H1 (cell line): ENCODE measurements at regions not wholly inside any gene's neighbourhood (a gene's known extent, or its start where the extent isn't known, plus 50 kb on each side); places are given as distances from the start of the nearest gene placed in this dataset.

Experiments used
- CTCF ChIA-PET: fragments of 300-600 bp; sonication (Branson Sonifier 250); formaldehyde crosslinking; loops from one replicate; lab custom pipeline; 2021; ENCODE audit not compliant: partially characterized antibody; lab: Charles Lee
- POLR2A ChIA-PET: fragments of 300-600 bp; sonication (Branson Sonifier 250); formaldehyde crosslinking; loops from one replicate; lab custom pipeline; 2021; ENCODE audit warnings: inconsistent platforms; ENCODE audit not compliant: partially characterized antibody; lab: Charles Lee
- DNase-seq, 2 experiments: peaks; one replicate each; pipeline versions ENCODE4 v3.0.0 to v3.0.0-alpha.2; 2010 to 2022; ENCODE audit warnings: low spot score in 2 of 2, low read depth in 1 of 2, mixed read lengths in 1 of 2
- FAIRE-seq: peaks from 2 replicates; lab custom pipeline; 2011; peaks lifted over from hg19 to GRCh38; lab: Jason Lieb, UNC
- H2AFZ ChIP-seq: 2 replicates; pipeline ENCODE4 v1.8.1; 2012; ENCODE audit warnings: low read length, inconsistent platforms
- H2AK5ac ChIP-seq: 2 replicates; pipeline ENCODE4 v1.6.1; 2013; ENCODE audit warnings: low read depth, low read length
- H2BK120ac ChIP-seq: replicated peaks from 2 replicates; pipeline ENCODE3; 2013; ENCODE audit warnings: low read depth, low read length, inconsistent platforms
- H2BK12ac ChIP-seq: 2 replicates; pipeline ENCODE4 v1.6.1; 2013; ENCODE audit warnings: low read depth, low read length
- H2BK15ac ChIP-seq: 2 replicates; pipeline ENCODE4 v1.6.1; 2013; ENCODE audit warnings: low read length
- H2BK20ac ChIP-seq: 2 replicates; pipeline ENCODE4 v1.6.1; 2013; ENCODE audit warnings: low read length
- H2BK5ac ChIP-seq: 2 replicates; pipeline ENCODE4 v1.6.1; 2013; ENCODE audit warnings: low read depth, low read length
- H3K14ac ChIP-seq: 2 replicates; pipeline ENCODE4 v1.6.1; 2013; ENCODE audit warnings: inconsistent platforms; ENCODE audit not compliant: insufficient read length
- H3K18ac ChIP-seq: 2 replicates; pipeline ENCODE4 v1.6.1; 2013; ENCODE audit warnings: low read length; ENCODE audit errors: extremely low read depth
- H3K23ac ChIP-seq: 2 replicates; pipeline ENCODE4 v1.6.1; 2013; ENCODE audit warnings: inconsistent platforms; ENCODE audit not compliant: insufficient read length
- H3K23me2 ChIP-seq: 2 replicates; pipeline ENCODE4 v1.6.1; 2013; ENCODE audit warnings: low read depth, low read length
- H3K27ac ChIP-seq: 2 replicates; pipeline ENCODE4 v1.6.1; 2011; ENCODE audit warnings: low read depth, low read length, inconsistent platforms
- H3K27me3 ChIP-seq, 4 experiments: replicated peaks in 1 of 4; 1 replicate in 1 of 4; 2 replicates in 3 of 4; pipeline versions ENCODE4 v1.6.1 to v1.8.1; 2011 to 2013; ENCODE audit warnings: low read length in 3 of 4, mild to moderate bottlenecking in 3 of 4, inconsistent platforms in 2 of 4, mixed read lengths in 2 of 4, moderate library complexity in 1 of 4; ENCODE audit not compliant: control insufficient read depth in 3 of 4, insufficient read depth in 3 of 4; ENCODE audit errors: extremely low read depth in 1 of 4
- H3K36me3 ChIP-seq, 4 experiments: 2 replicates each; pipeline versions ENCODE4 v1.6.1 to v1.8.1; 2011 to 2013; ENCODE audit warnings: mild to moderate bottlenecking in 4 of 4, low read length in 3 of 4, moderate library complexity in 2 of 4, control low read depth in 1 of 4, inconsistent platforms in 1 of 4; ENCODE audit not compliant: insufficient read depth in 4 of 4, control insufficient read depth in 2 of 4
- H3K4ac ChIP-seq: replicated peaks from 2 replicates; pipeline ENCODE3; 2013; ENCODE audit warnings: low read length, low read depth, mixed read lengths, inconsistent platforms; ENCODE audit not compliant: insufficient read length
- H3K4me1 ChIP-seq, 4 experiments: replicated peaks in 1 of 4; 1 replicate in 1 of 4; 2 replicates in 3 of 4; pipeline versions ENCODE4 v1.6.1 to v1.8.1; 2011 to 2013; ENCODE audit warnings: low read length in 3 of 4, inconsistent platforms in 2 of 4, mixed read lengths in 1 of 4; ENCODE audit not compliant: insufficient read depth in 4 of 4, control insufficient read depth in 3 of 4
- H3K4me2 ChIP-seq, 2 experiments: 2 replicates each; pipeline versions ENCODE4 v1.6.1 to v1.8.1; 2011 to 2013; ENCODE audit warnings: low read depth in 2 of 2, low read length in 2 of 2, control low read depth in 1 of 2, inconsistent platforms in 1 of 2, mild to moderate bottlenecking in 1 of 2; ENCODE audit not compliant: insufficient read depth in 1 of 2
- H3K4me3 ChIP-seq, 4 experiments: fragments of 200-600, 300-600 bp in 1 of 4; sonication (generic), shearing (Covaris generic), sonication (Bioruptor Twin) in 1 of 4; 2 replicates each; pipeline versions ENCODE4 v1.5.1 to v1.8.1; 2011 to 2016; ENCODE audit warnings: low read length in 4 of 4, low read depth in 3 of 4, control low read depth in 2 of 4, inconsistent platforms in 2 of 4, mild to moderate bottlenecking in 2 of 4, mixed read lengths in 1 of 4, moderate library complexity in 1 of 4; ENCODE audit not compliant: insufficient read depth in 2 of 4; ENCODE audit errors: extremely low read depth in 1 of 4
- H3K56ac ChIP-seq: replicated peaks from 2 replicates; pipeline ENCODE3; 2013; ENCODE audit warnings: low read depth, mild to moderate bottlenecking, mixed read lengths, low read length, inconsistent platforms; ENCODE audit not compliant: insufficient read length
- H3K79me1 ChIP-seq: 2 replicates; pipeline ENCODE4 v1.6.1; 2013; ENCODE audit warnings: low read depth, low read length, control low read depth
- H3K79me2 ChIP-seq, 2 experiments: 2 replicates each; pipeline versions ENCODE4 v1.6.1 to v1.8.1; 2012 to 2013; ENCODE audit warnings: low read length in 2 of 2, mild to moderate bottlenecking in 2 of 2, inconsistent platforms in 1 of 2; ENCODE audit not compliant: insufficient read depth in 2 of 2, control insufficient read depth in 1 of 2
- H3K9ac ChIP-seq, 4 experiments: replicated peaks in 1 of 4; 1 replicate in 1 of 4; 2 replicates in 3 of 4; pipeline versions ENCODE4 v1.6.1 to v1.8.1; 2011 to 2013; ENCODE audit warnings: low read depth in 3 of 4, low read length in 3 of 4, control low read depth in 2 of 4, mild to moderate bottlenecking in 2 of 4, moderate library complexity in 2 of 4, inconsistent platforms in 1 of 4; ENCODE audit errors: extremely low read depth in 1 of 4
- H3K9me3 ChIP-seq, 2 experiments: 2 replicates each; pipeline versions ENCODE4 v1.6.1 to v1.8.1; 2012 to 2013; ENCODE audit warnings: mild to moderate bottlenecking in 2 of 2, moderate library complexity in 2 of 2, control low read depth in 1 of 2, inconsistent platforms in 1 of 2, low read depth in 1 of 2, low read length in 1 of 2, mixed read lengths in 1 of 2; ENCODE audit not compliant: insufficient read depth in 2 of 2
- H4K20me1 ChIP-seq, 2 experiments: replicated peaks in 1 of 2; 2 replicates each; pipeline versions ENCODE3 to v1.8.1; 2011 to 2013; ENCODE audit warnings: inconsistent platforms in 2 of 2, low read length in 2 of 2, mild to moderate bottlenecking in 1 of 2; ENCODE audit not compliant: insufficient read depth in 2 of 2, control insufficient read depth in 1 of 2
- H4K5ac ChIP-seq: 2 replicates; pipeline ENCODE4 v1.6.1; 2013; ENCODE audit warnings: low read length, low read depth, mixed read lengths, inconsistent platforms; ENCODE audit not compliant: insufficient read length
- H4K8ac ChIP-seq: 2 replicates; pipeline ENCODE4 v1.8.0; 2013; ENCODE audit warnings: mild to moderate bottlenecking, moderate library complexity, low read length, inconsistent platforms; ENCODE audit not compliant: insufficient read depth; ENCODE audit errors: extremely low read depth
- H4K91ac ChIP-seq: replicated peaks from 2 replicates; pipeline ENCODE3; 2013; ENCODE audit warnings: low read length, mixed read lengths, inconsistent platforms; ENCODE audit not compliant: insufficient read length
- BCL11A ChIP-seq, 2 experiments: IDR thresholded peaks; one replicate each; pipeline ENCODE4 v1.6.1; 2011; ENCODE audit warnings: low read depth in 2 of 2, low read length in 2 of 2, mild to moderate bottlenecking in 2 of 2
- CHD1 ChIP-seq: IDR thresholded peaks from 2 replicates; pipeline ENCODE4 v1.6.1; 2012; ENCODE audit warnings: low read depth, low read length, improper control_type of control experiment
- GTF2F1 ChIP-seq: IDR thresholded peaks from 2 replicates; pipeline ENCODE4 v1.6.1; 2012; ENCODE audit warnings: low read depth, low read length, improper control_type of control experiment, borderline replicate concordance
- RBBP5 ChIP-seq: IDR thresholded peaks from 2 replicates; pipeline ENCODE4 v1.7.1; 2012; ENCODE audit warnings: low read depth, mild to moderate bottlenecking, inconsistent platforms, low read length, moderate library complexity, borderline replicate concordance
- RXRA ChIP-seq: IDR thresholded peaks from 2 replicates; pipeline ENCODE4 v1.6.1; 2011; ENCODE audit warnings: low read depth, mild to moderate bottlenecking, low read length, moderate library complexity; ENCODE audit not compliant: insufficient read depth
- SIN3A ChIP-seq, 2 experiments: IDR thresholded peaks in 1 of 2; conservative IDR thresholded peaks in 1 of 2; 2 replicates each; pipeline ENCODE4 v1.6.1; 2011 to 2012; ENCODE audit warnings: low read length in 2 of 2, improper control_type of control experiment in 1 of 2, low read depth in 1 of 2, mild to moderate bottlenecking in 1 of 2
- TAF7 ChIP-seq: optimal IDR thresholded peaks from 2 replicates; pipeline ENCODE3; 2011; ENCODE audit warnings: low read depth, mild to moderate bottlenecking, inconsistent platforms, low read length, moderate library complexity, borderline replicate concordance
- TCF12 ChIP-seq: IDR thresholded peaks from 2 replicates; pipeline ENCODE4 v1.6.1; 2011; ENCODE audit warnings: low read depth, mild to moderate bottlenecking, low read length
- WGBS, 2 experiments: shearing (Covaris generic) in 1 of 2; methylation state at CpG; one replicate each; pipeline versions ENCODE4 v1.1.6 to v1.1.7; 2013 to 2015; ENCODE audit warnings: low lambda C conversion rate in 2 of 2, mixed read lengths in 2 of 2, inconsistent platforms in 1 of 2, low coverage in 1 of 2, missing lambda C conversion rate in 1 of 2; ENCODE audit not compliant: insufficient replicate concordance in 2 of 2, insufficient coverage in 1 of 2, insufficient read length in 1 of 2; ENCODE audit errors: extremely low coverage in 1 of 2, missing lambda C conversion rate in 1 of 2; 5-methylcytosine and 5-hydroxymethylcytosine counted together

GRCh38 chr4:106695501-106696262, 327.1 kb upstream of the GIMD1 start:
- no peak overlapping the region for H4K91ac ChIP-seq
- no peaks in the 10 kb centered on the region for H3K27me3 ChIP-seq
- H3K36me3 ChIP-seq: no peaks in the 10 kb centered on the region
- no peak overlapping the region for H3K4ac ChIP-seq
- H4K8ac ChIP-seq: no peak overlapping the region
- H3K27ac ChIP-seq: no peak overlapping the region
- FAIRE-seq (no peak), DNase-seq (no peak)
- no peak overlapping the region for H3K9ac ChIP-seq
- H3K18ac ChIP-seq: no peak overlapping the region
- H2AK5ac ChIP-seq: no peak overlapping the region
- TF ChIP-seq RBBP5 (no peak), BCL11A (IDR thresholded peaks at IDR 0.05; ENCODE audit: low read depth in 2 of 2, low read length in 2 of 2) (no peak), TCF12 (no peak), TAF7 (no peak), CHD1 (no peak), GTF2F1 (no peak), SIN3A (conservative IDR thresholded peaks at IDR 0.05 in 1 of 2, IDR thresholded peaks at IDR 0.05 in 1 of 2; ENCODE audit: low read depth in 1 of 2, low read length in 2 of 2) (no peak), RXRA (no peak)
- no peaks in the 10 kb centered on the region for H3K23me2 ChIP-seq
- no peak overlapping the region for H2AFZ ChIP-seq
- CTCF ChIA-PET: interaction anchor here (0.9 kb wide), 1 partner anchor 121 kb away, joined by 3 read pairs; no protein-coding TSS in a partner anchor
- 83% methylated on average over 4 of the region's 4 CpGs; no CpG with 5 or more reads in 1 of the 2 experiments for WGBS, 2 experiments
- no peak overlapping the region for H2BK15ac ChIP-seq
- H4K20me1 ChIP-seq: no peaks in the 10 kb centered on the region
- H2BK5ac ChIP-seq: no peak overlapping the region
- H2BK120ac ChIP-seq: no peak overlapping the region
- no peak overlapping the region for H3K23ac ChIP-seq
- H3K14ac ChIP-seq: no peak overlapping the region
- H3K79me1 ChIP-seq: no peaks in the 10 kb centered on the region
- no peaks in the 10 kb centered on the region for H3K79me2 ChIP-seq
- no peak overlapping the region for H3K56ac ChIP-seq
- H3K4me1 ChIP-seq: no peaks in the 10 kb centered on the region
- H2BK20ac ChIP-seq: no peak overlapping the region
- no peak overlapping the region for H4K5ac ChIP-seq
- no peak overlapping the region for H3K4me2 ChIP-seq
- POLR2A ChIA-PET: no interaction called here
- H3K9me3 ChIP-seq: no peaks in the 10 kb centered on the region
- no peak overlapping the region for H3K4me3 ChIP-seq
- no peak overlapping the region for H2BK12ac ChIP-seq
